ENCODE measurements at regions not wholly inside any gene's neighbourhood (a gene's known extent, or its start where the extent isn't known, plus 50 kb on each side); places are given as distances from the start of the nearest gene placed in this dataset.

DNA sequence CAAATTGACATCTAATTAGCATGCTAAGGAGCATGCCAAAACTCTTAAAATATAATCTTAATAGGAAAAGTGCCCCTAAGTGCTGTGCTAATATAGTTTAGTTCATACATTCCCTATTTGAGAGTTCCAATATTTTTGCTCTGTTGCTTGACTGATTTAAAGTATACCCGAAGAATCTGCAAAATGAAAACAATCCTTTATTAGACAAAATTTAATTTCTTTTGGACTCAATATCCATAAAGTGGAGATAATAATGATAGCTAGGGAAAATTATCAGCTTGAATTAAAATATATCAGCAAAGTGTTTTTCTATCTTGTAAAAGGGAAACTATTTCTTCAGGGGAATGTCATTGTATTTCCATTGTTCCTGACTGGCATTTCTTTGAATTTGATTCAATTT, 196.0 kb upstream of the NPY2R start (continued):
- TF ChIP-seq SRF (IDR thresholded peaks at IDR 0.05; ENCODE audit: low read depth) (no peak), EZH2 (IDR thresholded peaks at IDR 0.05) (no peak), POLR2AphosphoS5 (IDR thresholded peaks at IDR 0.05; ENCODE audit: low read depth, low read length) (no peak), ZNF274 (IDR thresholded peaks at IDR 0.05; ENCODE audit: low read depth, low read length) (no peak), POLR2A (IDR thresholded peaks at IDR 0.05; ENCODE audit: borderline replicate concordance, extremely low read depth, insufficient read depth, insufficient read length) (no peak), ZFX (IDR thresholded peaks at IDR 0.05) (no peak), SP1 (IDR thresholded peaks at IDR 0.05; ENCODE audit: low read depth) (no peak), JUND (IDR thresholded peaks at IDR 0.05) (no peak), SIN3A (IDR thresholded peaks at IDR 0.05; ENCODE audit: low read depth) (no peak)
- TF ChIP-seq, protein P1, sequence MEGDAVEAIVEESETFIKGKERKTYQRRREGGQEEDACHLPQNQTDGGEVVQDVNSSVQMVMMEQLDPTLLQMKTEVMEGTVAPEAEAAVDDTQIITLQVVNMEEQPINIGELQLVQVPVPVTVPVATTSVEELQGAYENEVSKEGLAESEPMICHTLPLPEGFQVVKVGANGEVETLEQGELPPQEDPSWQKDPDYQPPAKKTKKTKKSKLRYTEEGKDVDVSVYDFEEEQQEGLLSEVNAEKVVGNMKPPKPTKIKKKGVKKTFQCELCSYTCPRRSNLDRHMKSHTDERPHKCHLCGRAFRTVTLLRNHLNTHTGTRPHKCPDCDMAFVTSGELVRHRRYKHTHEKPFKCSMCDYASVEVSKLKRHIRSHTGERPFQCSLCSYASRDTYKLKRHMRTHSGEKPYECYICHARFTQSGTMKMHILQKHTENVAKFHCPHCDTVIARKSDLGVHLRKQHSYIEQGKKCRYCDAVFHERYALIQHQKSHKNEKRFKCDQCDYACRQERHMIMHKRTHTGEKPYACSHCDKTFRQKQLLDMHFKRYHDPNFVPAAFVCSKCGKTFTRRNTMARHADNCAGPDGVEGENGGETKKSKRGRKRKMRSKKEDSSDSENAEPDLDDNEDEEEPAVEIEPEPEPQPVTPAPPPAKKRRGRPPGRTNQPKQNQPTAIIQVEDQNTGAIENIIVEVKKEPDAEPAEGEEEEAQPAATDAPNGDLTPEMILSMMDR (IDR thresholded peaks at IDR 0.05 in 2 of 3, conservative IDR thresholded peaks at IDR 0.05 in 1 of 3; ENCODE audit: borderline replicate concordance in 1 of 3, insufficient read depth in 1 of 3, low read depth in 2 of 3, low read length in 2 of 3) = no peak
- TF ChIP-seq, protein P2, sequence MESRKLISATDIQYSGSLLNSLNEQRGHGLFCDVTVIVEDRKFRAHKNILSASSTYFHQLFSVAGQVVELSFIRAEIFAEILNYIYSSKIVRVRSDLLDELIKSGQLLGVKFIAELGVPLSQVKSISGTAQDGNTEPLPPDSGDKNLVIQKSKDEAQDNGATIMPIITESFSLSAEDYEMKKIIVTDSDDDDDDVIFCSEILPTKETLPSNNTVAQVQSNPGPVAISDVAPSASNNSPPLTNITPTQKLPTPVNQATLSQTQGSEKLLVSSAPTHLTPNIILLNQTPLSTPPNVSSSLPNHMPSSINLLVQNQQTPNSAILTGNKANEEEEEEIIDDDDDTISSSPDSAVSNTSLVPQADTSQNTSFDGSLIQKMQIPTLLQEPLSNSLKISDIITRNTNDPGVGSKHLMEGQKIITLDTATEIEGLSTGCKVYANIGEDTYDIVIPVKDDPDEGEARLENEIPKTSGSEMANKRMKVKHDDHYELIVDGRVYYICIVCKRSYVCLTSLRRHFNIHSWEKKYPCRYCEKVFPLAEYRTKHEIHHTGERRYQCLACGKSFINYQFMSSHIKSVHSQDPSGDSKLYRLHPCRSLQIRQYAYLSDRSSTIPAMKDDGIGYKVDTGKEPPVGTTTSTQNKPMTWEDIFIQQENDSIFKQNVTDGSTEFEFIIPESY (IDR thresholded peaks at IDR 0.05; ENCODE audit: extremely low read depth, insufficient replicate concordance, low read length) = no peak

DNA sequence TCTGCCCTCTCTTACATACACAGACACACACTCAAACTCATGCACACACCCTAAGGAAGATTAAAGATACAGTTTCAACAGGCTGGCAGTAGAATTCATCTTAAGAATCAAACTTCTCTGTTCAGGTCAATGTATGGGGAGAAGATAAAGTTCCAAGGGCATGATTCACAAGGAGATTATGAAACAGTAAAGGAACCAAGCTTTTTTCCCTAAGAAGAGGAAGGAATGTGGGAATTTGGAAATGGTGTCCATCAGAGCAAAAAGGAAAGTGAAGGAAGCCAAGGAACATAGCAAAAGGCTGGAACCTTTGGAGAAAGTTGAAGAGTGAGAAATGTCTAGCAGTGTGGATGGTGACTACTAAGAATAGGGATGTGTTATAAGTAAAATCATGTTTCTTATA, 191.0 kb upstream of the NPY2R start:
- H3K27me3 ChIP-seq (ENCODE audit: insufficient read depth, low read length) = no peaks in the 10 kb centered on the region

More for the DNA sequence above, 191.0 kb upstream of the NPY2R start:
- no peak overlapping the region for H3K27ac ChIP-seq (ENCODE audit: low read depth, low read length)
- BruUV-seq (replicated peaks) = no TSS peak
- CTCF ChIA-PET = no interaction called here
- RAD21 ChIA-PET (ENCODE audit: low non-redundant PET in 1 of 2, low total read pairs in 2 of 2, uncharacterized antibody in 2 of 2, unreplicated experiment in 2 of 2) = no interaction called here
- POLR2A ChIA-PET = no interaction called here
- H3K9ac ChIP-seq (ENCODE audit: low read length) = no peak overlapping the region
- no peaks in the 10 kb centered on the region for H3K9me2 ChIP-seq (ENCODE audit: insufficient read depth)
- no peaks in the 10 kb centered on the region for H4K20me1 ChIP-seq (ENCODE audit: insufficient read depth)
- no peaks in the 10 kb centered on the region for H3K4me1 ChIP-seq (ENCODE audit: control insufficient read depth in 1 of 2, insufficient read depth in 2 of 2, low read length in 2 of 2)
- H3K4me3 ChIP-seq (replicated peaks in 1 of 2; ENCODE audit: low read depth in 1 of 2, low read length in 2 of 2) = no peak overlapping the region
- TF ChIP-seq TCF7L2 (IDR thresholded peaks at IDR 0.05; ENCODE audit: borderline replicate concordance, extremely low read depth, insufficient read depth, insufficient read length) (no peak), EGR1 (IDR thresholded peaks at IDR 0.05; ENCODE audit: low read depth) (no peak), JUND (IDR thresholded peaks at IDR 0.05) (no peak), SP1 (IDR thresholded peaks at IDR 0.05; ENCODE audit: low read depth) (no peak), EZH2 (IDR thresholded peaks at IDR 0.05) (no peak), CEBPB (IDR thresholded peaks at IDR 0.05; ENCODE audit: low read depth) (no peak), ELF1 (IDR thresholded peaks at IDR 0.05; ENCODE audit: borderline replicate concordance, low read depth) (no peak)
- TF ChIP-seq, protein P1 (IDR thresholded peaks at IDR 0.05 in 2 of 3, conservative IDR thresholded peaks at IDR 0.05 in 1 of 3; ENCODE audit: borderline replicate concordance in 1 of 3, insufficient read depth in 1 of 3, low read depth in 2 of 3, low read length in 2 of 3) = no peak
- TF ChIP-seq, protein P3, sequence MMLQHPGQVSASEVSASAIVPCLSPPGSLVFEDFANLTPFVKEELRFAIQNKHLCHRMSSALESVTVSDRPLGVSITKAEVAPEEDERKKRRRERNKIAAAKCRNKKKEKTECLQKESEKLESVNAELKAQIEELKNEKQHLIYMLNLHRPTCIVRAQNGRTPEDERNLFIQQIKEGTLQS (IDR thresholded peaks at IDR 0.05) = no peak
- ATAC-seq (no peak), DNase-seq (ENCODE audit: low read depth, low spot score) (no peak)
- intact Hi-C loops (cut with micrococcal nuclease) = no loop called here
- no peaks in the 10 kb centered on the region for H3K79me2 ChIP-seq (ENCODE audit: insufficient read depth, low read length)
- no peaks in the 10 kb centered on the region for H3K9me3 ChIP-seq (ENCODE audit: control insufficient read depth in 1 of 2, insufficient read depth in 1 of 2, low read depth in 1 of 2, low read length in 2 of 2)
- H3K4me2 ChIP-seq (ENCODE audit: low read length) = no peak overlapping the region
- H2AFZ ChIP-seq (ENCODE audit: low read depth, low read length, poor library complexity, severe bottlenecking) = no peak overlapping the region
- no peaks in the 10 kb centered on the region for H3K36me3 ChIP-seq (ENCODE audit: control insufficient read depth in 1 of 2, insufficient read depth in 2 of 2, low read length in 2 of 2)

Data from HCT116 (cell line).